ENCODE measurements at regions not wholly inside any gene's neighbourhood (a gene's known extent, or its start where the extent isn't known, plus 50 kb on each side); places are given as distances from the start of the nearest gene placed in this dataset.

- DNase-seq (ENCODE audit: low read depth), result no peak
These were observed 69.5 kb upstream of the IL6 start for GRCh38 chr7:22657479-22657878.

GRCh38 chr7:22655781-22656180 is 71.2 kb upstream of the IL6 start:
- no peak for DNase-seq (ENCODE audit: low read depth)

GRCh38 chr7:22654831-22655230 is 72.2 kb upstream of the IL6 start:
- no peak for DNase-seq (ENCODE audit: low read depth)

GRCh38 chr7:22653951-22654350 is 73.0 kb upstream of the IL6 start:
- DNase-seq (ENCODE audit: low read depth), result no peak

GRCh38 chr7:22651534-22652243 is 75.3 kb upstream of the IL6 start:
- DNase-seq (ENCODE audit: low read depth), result no peak

GRCh38 chr7:22651036-22651435 is 76.0 kb upstream of the IL6 start:
- no peak for DNase-seq (ENCODE audit: low read depth)

GRCh38 chr7:22649686-22650085 is 77.3 kb upstream of the IL6 start:
- no peak for DNase-seq (ENCODE audit: low read depth)

- DNase-seq (ENCODE audit: low read depth), result no peak
These were observed 79.3 kb upstream of the IL6 start for GRCh38 chr7:22647451-22648257.

GRCh38 chr7:22645418-22646181 is 81.4 kb upstream of the IL6 start:
- DNase-seq (ENCODE audit: low read depth), result no peak

GRCh38 chr7:22642454-22642853 is 84.5 kb upstream of the IL6 start:
- no peak for DNase-seq (ENCODE audit: low read depth)

GRCh38 chr7:22640269-22640668 is 86.7 kb upstream of the IL6 start:
- no peak for DNase-seq (ENCODE audit: low read depth)

GRCh38 chr7:22639396-22639795 is 87.6 kb upstream of the IL6 start:
- DNase-seq (ENCODE audit: low read depth), result no peak

- DNase-seq (ENCODE audit: low read depth), result peak; percentile 51
These were observed 91.7 kb upstream of the IL6 start for GRCh38 chr7:22635349-22635748.

- no peak for DNase-seq (ENCODE audit: low read depth)
These were observed 93.0 kb upstream of the IL6 start for GRCh38 chr7:22633954-22634474.

GRCh38 chr7:22633286-22633953 is 93.6 kb upstream of the IL6 start:
- no peak for DNase-seq (ENCODE audit: low read depth)

- no peak for DNase-seq (ENCODE audit: low read depth)
These were observed 94.3 kb upstream of the IL6 start for GRCh38 chr7:22632674-22633073.

GRCh38 chr7:22631730-22632129 is 95.3 kb upstream of the IL6 start:
- no peak for DNase-seq (ENCODE audit: low read depth)

GRCh38 chr7:22630069-22630468 is 96.9 kb upstream of the IL6 start:
- no peak for DNase-seq (ENCODE audit: low read depth)

- DNase-seq (ENCODE audit: low read depth), result no peak
These were observed 97.9 kb upstream of the IL6 start for GRCh38 chr7:22629056-22629455.

- DNase-seq (ENCODE audit: low read depth), result no peak
These were observed 98.9 kb upstream of the IL6 start for GRCh38 chr7:22628112-22628511.

- DNase-seq (ENCODE audit: low read depth), result no peak
These were observed 99.9 kb upstream of the IL6 start for GRCh38 chr7:22627136-22627535.

- no peak for DNase-seq (ENCODE audit: low read depth)
These were observed 101.7 kb upstream of the IL6 start for GRCh38 chr7:22625251-22625650.
